ENCODE measurements at regions not wholly inside any gene's neighbourhood (a gene's known extent, or its start where the extent isn't known, plus 50 kb on each side); places are given as distances from the start of the nearest gene placed in this dataset.

DNA sequence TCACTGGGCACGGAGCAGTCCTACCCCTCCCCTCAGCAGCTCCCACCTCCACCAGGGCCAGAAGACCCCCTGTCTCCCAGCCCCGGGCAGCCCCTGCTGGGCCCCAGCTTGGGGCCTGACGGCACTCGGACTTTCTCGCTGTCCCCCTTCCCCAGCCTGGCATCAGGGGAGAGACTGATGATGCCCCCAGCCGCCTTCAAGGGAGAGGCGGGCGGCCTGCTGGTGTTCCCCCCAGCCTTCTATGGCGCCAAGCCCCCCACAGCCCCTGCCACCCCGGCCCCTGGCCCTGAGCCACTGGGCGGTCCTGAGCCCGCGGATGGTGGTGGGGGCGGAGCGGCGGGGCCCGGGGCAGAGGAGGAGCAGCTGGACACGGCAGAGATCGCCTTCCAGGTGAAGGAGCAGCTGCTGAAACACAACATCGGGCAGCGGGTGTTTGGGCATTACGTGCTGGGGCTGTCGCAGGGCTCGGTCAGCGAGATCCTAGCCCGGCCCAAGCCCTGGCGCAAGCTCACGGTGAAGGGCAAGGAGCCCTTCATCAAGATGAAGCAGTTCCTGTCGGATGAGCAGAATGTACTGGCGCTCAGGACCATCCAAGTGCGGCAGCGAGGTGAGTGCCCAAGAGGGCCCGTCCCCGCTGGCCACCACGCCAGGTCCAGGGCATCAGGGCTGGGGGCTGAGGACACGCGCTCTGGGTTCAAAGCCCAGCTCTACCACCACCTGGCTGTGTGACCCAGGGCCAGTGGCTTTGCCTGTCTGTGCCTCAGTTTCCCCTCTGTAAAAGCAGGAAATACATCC lies 58.6 kb downstream of the PHETA1 start:
- no peak for DNase-seq

DNA sequence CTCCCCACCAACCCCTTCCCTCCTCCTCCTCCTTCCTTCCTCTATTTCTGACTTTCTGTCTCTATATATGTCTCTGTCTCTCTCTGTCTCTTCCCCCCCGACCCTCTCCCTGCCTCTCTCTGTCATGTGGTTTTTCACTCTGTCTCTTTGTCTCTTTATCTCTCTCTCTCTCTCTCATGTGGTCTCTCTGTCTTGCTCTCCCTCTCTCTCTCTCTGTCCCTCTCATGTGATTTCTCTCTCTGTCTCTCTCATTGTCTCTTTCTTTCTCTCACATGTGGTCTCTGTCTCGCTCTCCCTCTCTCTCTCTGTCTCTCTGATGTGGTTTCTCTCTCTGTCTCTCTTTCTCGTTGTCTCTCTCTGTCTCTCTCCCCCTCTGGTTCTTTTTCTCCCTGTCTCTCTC lies 59.3 kb downstream of the PHETA1 start:
- no peak for DNase-seq

DNA sequence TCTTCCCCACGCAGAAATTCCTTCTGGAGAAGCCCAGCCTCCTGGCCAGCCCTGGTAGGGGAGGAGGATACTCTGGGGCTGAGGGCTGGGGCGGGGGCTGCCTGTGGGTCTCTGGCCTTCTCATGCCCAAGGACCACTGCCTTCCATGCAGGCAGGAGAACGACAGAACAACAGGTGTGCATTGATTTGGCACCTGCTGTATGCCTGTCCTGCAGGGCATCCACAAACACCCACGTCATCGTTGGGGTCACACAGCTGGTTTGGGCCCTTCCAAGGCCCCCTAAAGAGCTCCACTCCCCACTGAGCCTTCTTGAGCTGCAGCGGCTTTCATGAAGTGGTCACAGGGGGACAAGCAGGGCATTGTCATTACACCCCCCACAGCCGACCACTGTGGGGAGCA lies 60.4 kb downstream of the PHETA1 start:
- no peak for DNase-seq

DNA sequence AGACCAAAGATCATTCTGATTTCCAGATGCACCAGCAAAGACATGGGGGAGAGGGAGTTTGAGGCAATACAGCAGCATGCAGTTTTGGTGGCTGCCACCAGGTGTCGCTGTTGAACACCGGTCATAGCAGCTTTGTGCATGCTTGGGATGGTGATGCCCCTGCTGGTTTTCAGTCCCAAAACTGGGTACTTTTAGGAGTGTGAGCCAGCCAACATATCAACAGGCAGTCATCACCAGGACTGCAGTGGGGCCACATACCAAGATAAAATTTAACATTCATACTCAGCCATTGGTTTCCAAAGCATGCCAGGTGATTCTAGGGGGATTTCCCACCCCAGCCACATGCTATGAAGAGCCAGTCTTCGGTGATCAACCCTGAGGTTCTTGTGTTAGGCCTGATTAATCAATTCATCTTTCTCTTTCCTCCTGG lies 64.2 kb downstream of the PHETA1 start:
- DNase-seq, result no peak

DNA sequence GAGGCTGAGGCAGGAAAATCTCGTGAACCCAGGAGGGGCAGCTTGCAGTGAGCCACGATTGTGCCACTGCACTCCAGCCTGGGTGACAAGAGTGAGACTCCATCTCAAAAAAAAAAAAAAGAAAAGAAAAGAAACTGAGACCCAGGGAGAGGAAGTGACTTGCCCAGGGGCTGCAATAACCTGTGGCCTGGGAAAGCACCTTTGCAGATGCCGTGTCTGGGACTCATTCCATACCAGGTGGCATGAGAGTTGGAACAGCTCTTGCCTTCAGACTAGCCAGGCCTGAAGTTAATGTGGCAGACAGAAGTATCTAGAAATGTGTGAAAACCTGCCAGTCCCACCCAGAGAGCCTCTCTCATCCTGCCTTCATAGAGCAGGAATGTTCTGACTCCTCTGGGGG lies 65.4 kb downstream of the PHETA1 start:
- no peak for DNase-seq

DNA sequence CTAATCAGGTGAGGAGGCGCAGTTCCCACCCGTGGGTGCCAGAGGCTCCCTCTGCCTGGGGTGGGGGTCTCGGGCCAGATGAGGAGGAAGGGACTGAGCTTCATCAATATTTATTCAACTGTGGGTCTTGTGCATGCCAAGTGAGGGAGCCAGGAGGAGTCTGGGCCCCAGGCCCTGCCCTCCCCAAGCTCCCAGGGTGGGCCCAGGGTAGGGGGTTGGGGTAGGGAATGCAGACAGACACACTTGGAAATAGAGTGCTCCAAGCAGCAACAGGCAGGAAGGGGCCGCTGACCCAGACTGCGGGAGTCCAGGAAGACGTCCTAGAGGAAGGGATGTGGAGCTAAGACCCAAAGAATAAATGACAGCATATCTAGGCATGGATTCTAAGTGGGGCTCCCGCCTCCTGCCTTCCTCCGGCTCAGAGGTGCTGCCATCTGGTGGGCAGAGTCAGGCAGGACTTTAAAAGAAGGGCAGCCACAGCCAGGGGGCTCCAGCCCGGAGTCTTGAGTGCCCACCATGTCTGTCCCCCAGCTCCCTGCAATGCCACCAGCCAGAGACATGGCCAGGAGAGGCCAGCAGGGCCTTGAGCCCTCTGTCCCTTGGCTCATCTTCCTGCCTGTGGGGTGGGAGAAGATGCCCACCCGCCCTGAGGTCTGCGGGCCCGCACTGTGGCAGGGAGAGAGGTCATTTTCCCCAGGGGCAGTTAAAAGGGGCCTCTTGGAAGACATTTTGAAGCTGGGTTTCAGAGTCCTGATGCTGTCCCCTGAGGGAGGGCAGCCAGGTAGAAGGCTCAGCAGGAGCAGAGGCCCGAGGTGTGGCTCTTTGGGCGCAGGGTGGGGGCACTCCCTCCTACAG lies 70.1 kb downstream of the PHETA1 start:
- peak; percentile 82 for DNase-seq

DNA sequence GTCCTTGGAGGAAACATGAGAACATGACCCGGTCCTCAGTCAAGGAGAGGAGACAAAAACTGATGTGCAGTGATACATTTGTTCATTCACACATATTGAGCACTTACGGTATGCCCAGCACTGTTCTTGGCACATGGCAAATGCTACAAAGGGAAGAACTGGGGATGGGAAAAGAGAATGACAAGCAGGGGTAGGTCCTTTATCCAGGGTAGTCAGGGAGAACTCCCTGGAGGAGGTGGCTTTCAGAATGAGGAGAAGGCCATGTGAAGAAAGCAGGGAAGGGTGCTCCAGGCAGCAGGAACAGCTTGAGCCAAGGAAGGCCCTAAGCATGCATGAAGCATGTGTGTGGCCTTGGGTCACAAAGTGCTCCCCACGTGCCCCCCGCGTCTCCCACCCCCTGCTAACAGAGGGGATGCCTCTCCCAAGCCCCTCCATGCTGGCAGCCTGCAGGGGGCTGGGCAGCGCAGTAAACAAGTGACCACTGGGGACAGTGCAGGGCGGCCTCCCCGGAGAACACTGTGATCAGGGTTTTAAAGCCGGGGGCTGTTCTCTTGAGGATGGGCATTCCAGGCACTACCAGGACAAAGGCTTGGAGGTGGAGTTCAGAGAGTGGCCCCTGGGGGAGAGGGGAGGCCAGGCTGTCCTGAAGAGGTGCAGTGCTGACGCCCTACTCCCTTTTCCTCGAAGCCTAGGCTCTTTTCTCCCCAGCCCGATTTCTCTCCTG lies 71.0 kb downstream of the PHETA1 start:
- no peak for DNase-seq

DNA sequence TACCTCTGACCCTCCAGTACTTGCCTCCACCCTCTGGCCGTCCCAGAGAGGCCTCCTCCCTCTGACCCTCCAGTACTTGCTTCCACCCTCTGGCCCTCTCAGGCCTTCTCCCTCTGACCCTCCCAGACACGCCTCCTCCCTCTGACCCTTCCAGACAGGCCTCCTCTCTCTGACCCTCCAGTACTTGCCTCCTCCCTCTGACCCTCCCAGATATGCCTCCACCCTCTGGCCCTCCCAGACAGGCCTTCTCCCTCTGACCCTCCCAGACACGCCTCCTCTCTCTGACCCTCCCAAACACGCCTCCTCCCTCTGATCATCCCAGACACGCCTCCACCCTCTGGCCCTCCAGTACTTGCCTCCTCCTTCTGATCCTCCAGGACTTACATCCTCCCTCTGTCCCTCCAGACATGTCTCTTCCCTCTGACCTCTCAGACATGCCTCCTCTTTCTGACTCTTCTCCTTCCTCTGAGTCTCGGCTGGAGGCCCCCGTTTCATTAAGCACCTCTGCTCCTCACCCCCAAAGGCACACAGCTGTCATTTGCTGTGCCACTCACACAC lies 71.9 kb downstream of the PHETA1 start:
- no peak for DNase-seq

DNA sequence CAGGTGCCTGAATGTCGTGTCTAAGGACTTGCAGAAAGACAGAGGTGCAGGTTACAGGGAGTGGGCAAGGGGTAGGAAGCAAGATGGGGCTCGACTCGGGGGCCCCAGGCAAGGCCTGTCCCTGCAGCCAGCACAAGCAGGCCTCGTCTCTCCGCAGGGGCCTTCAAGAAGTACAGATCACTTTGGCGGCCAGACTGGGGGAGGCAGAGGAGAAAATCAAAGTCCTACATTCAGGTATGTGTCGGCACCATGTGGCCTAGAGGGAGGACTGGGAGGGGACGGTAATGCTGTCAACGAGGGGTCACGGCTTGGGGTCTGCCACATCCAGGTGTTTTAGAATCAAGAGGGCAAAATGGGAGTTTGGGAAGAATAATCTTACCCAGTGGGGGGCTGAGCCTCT lies 73.7 kb downstream of the PHETA1 start:
- DNase-seq, result no peak

DNA sequence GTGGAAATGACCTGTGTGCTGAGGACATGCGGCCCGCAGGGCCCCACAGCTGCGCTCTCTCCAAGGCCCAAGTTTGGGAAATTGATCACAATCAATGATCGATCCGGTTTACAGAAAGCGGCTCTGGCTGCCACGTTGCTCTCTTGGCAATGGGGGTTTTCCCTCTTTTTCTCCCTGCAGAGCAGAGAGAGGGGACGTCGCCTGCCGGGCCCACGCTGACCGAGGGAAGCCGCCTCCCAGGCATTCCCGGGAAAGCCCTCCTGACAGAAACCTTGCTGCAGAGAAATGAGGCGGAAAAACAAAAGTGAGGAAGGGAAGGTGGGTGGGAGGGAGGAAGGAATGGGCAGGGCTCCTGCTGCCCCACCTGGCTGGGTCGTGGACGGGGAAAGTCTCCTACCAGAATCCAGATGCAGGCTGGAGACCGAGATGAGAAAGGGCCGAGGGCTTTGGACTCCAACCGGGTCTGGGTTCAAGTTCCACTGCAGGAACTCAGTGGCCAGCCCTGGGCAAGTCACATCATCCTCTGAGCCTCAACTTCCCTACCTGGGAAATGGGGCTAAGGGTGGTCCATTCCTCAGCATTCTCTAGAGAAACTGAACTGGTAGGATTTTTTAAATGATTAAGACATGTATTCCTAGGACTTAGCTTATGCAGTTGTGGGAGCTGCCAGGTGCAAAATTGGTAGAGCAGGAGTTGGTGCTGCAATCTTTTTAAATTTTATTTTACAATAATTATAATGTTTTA lies 75.5 kb downstream of the PHETA1 start:
- no peak for DNase-seq

DNA sequence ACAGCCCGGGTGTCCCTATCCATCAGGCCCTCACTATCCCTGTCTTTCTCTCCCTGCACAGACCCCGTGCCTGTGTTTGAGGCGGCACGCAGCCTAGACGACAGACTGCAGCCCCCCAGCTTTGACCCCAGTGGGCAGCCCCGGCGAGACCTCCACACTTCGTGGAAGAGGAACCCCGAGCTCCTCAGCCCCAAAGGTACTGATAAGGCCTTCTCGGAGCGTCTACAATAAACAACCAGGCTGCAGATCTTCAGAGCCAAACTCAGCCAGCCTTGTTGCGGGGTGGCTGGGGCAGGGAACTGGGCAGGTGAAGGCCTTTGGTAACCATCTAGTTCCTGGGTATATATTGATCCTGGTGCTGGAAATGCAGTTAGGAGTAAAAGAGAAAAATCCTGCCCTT lies 77.5 kb downstream of the PHETA1 start:
- no peak for DNase-seq

DNA sequence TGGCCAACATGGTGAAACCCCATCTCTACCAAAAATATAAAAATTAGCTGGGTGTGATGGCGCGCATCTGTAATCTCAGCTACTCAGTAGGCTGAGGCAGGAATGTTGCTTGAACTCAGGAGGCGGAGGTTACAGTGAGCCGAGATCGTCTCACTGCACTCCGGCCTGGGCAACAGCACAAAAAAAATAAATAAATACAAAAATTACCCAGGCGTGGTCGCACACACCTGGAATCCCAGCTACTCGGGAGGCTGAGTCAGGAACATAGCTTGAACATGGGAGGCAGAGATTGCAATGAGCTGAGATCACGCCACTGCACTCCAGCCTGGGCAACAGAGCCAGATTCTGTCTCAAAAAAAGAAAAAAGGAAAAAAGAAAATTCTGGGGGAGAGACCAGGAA lies 80.1 kb downstream of the PHETA1 start:
- no peak for DNase-seq

DNA sequence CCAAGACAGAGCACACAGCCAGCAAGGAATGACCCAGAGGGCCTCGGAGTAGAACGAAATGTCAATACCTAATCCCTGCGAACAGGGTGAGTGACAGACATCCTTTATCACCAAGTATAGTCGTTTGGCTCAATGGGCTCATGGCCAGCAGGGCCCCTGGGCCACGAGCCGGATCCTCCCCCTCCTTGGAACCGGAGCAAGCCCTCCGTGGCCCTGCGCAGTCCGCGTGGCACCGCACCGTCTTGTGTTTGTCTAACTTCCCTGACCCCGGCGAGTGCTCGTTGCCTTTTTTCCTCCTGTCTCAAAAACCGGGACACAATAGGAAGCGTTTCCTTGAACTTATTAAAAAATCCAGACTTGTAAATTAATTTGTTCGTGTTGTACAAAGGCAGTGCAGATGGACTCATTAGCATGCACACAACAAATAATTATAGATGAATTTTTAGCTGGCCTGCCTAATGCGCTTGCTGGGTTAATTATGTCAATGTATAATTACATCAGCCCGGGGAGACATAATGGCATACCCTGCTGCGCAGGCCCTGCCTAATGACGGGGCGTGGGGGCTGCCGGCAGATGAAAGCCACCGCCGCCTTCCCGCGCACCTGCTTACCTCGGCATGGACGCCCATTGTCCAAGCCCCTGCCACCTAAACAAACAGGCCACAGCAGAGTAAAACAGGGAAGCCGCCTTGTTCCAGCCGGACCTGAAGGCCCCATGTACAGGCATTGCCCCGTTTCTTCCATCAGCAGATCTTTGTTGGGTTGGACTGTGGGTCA lies 81.6 kb downstream of the PHETA1 start:
- DNase-seq, result peak; percentile 24

DNA sequence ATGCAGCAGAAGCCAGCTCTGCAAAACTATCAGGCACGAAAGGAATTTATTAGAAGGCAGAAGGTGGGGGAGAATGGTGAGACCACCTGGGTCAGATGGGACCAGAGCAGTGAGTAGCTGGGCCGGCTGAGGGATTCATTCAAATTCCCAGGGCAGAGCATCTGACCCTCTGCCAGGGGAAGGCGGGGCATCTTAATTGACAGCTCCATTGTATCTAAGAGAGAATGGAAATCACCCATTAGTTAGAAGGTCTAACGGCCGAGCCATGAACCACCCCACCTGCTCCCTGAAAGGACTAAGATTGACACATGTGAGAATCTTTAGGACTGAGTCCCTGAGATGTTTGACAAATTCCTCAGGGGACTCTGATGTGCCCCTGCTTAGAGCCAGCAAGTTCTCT lies 83.7 kb downstream of the PHETA1 start:
- DNase-seq, result peak; percentile 59

DNA sequence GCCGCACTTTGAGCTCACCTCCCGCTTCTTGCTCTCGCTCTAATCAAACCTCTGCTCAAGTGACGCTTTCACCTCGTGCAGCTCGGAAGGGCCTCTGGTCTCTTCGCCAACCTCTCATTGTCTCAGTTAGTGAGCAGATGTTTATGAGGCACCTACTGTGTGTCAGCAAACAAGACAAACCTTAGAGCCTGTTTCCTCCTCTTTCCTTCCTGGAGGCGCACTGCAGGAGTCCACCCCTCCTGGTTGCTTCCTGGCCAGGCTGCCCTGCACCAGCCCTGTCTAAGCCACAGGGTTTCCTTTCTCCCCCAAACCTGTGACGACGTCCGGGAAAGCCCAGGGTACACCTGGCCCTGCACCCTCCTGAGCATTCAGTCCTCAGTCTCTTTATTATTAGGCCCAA lies 84.2 kb downstream of the PHETA1 start:
- DNase-seq, result peak; percentile 28

DNA sequence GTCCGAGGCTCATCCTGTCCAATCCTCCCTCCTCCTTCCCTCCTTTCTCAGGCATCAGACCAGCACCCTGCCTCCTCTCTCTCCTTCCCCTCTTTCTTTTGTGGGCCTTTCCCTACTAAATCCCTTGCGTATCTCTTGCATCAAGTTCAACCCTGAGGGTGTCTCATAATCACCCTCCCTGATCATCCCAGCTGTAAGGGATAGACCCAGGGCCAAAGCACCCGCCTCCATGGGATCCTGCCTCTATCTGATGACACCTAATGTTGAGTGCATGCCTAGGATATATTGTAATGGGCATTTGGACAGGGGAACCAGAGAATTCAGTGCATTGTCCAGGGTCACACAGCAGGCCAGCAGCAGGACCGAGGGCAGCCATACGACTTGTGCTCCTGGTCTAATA lies 84.9 kb downstream of the PHETA1 start:
- DNase-seq, result no peak

DNA sequence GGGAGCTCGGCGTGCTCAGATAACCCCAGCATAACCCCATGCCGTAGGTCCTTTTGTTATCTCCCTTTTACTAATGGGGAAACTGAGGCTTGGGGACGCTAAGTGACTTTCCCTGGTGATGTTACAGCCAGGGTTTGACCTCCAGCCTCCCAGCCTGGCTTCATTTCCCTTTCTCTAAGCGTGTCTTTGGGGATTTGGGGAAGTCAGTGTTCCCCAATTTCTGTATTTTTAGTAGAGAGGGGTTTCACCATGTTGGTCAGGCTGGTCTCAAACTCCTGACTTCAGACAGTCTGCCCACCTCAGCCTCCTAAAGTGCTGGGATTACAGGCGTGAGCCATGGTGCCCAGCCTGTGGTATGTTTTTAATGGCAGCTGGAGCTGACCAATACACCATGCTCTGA lies 85.4 kb downstream of the PHETA1 start:
- no peak for DNase-seq

DNA sequence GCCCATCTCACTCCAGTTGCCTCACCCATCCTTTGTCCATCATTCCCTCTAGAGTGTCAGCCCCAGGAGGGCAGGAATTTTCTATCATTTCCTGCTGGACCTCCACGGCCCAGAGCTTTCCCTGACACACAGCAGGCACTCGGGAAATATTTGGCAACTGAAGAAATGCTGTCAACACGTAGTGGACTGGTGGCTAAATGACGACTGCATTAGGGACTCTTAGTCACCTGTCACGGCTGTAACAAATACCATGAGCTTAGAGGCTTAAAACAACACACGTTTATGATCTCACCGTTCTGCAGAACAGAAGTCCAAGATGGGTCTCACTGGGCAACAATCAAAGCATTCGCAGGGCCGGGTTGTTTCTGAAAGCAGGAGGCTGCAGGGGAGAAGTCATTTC lies 91.3 kb downstream of the PHETA1 start:
- DNase-seq, result no peak

DNA sequence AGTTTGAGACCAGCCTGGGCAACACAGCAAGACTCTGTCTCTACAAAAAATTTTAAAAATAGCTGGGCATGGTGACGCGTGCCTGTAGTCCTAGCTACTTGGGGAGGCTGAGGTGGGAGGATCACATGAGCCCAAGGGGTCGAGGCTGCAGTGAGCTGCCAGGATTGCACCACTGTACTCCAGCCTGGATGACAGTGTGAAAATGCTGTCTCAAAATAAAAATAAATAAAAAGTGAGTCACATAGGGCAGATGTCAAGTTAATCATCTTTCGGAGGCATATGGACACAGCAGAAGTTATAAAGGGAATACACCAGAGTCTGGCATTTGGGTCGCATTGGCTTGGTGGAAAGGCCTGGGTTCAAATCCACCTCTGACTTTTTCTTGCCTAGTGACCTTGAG lies 92.7 kb downstream of the PHETA1 start:
- DNase-seq, result no peak

DNA sequence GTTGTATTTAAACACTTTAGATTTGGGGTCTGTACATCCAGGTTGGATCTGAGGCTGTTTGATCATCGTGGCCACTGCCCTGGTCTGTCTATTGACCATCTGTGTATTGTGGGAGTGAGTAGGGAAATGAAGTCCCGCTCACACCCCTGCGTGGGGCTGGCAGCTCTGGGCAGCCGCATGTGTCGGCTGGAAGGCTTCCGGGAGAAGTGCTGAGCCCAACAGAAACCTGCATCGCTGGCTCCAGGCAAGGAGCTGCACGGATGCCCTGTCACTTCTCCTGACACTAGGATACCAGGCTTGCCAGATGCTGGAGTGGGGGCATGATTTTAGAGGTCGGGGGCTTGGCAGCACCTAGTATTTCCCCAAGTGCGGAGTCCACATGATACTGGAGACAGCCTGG lies 93.6 kb downstream of the PHETA1 start:
- no peak for DNase-seq

DNA sequence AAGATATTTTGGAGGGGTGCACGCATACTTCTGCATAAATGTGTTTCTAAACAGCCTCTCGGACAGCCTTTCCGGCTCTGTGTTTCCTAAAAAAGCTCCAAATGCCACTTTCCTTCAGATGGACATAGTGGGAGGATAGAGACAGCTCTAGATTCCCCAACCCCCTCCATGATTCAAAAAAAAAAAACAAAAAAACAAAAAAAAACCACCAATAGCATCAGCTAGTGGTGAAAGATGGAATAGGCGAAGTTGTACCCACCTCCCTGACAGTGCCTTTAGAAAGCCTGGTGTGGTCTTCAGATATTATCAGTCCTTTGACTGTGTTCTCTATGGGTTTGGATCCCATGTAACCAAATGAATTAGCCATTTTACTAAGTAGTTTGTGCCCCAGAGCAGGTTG lies 94.1 kb downstream of the PHETA1 start:
- DNase-seq, result no peak

All from retina (tissue), 1 donor.